Fibroblast of skin of back (primary cell): ENCODE measurements at regions not wholly inside any gene's neighbourhood (a gene's known extent, or its start where the extent isn't known, plus 50 kb on each side); places are given as distances from the start of the nearest gene placed in this dataset.

ENCODE experiments used
- DNase-seq: peaks from one replicate; pipeline ENCODE4 v3.0.0-alpha.2; 2013

GRCh38 chr14:65225299-65226159 lies 123.2 kb upstream of the MAX start:
- DNase-seq: no peak

- no peak for DNase-seq
Observed at GRCh38 chr14:65226824-65227604, 124.7 kb upstream of the MAX start.

- DNase-seq: no peak
Observed at GRCh38 chr14:65228436-65228835, 126.1 kb upstream of the MAX start.

DNA sequence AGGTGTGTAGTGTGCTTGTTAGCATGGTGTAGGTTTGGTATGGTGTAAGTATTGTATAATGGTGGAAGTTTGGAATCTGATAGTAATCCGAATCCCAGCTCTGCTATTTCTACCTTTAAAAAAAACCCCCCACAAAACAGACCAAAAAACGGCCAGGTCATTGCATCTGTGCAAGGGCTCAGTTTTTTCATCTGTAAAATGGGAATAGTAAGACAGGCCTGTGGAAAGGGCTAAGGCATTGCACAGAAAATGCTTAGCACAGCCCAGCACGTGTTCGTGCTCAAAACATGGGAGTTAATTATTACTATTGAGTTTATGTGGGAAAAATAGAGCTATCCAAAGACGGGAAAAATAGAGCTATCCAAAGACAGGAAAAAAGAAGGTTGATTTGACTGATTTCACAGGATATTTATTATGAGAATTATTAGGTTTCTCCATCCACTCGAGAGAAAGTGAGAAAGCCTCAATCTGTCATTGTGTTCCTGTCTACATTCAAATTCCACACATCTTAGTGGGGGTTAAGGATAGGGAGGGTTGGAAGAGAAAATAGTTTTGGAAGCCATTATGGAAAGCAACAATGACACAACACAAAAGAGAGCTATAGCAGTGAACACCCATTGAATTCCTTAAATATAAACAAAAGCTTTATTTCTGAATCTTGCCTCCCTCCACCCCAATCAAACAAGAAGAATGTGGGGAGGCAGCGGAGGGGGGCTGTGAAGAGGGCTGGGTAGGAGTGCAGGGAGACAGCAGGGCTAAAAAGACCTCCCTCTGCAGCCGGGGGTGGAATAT lies 126.8 kb upstream of the MAX start:
- DNase-seq: no peak

DNA sequence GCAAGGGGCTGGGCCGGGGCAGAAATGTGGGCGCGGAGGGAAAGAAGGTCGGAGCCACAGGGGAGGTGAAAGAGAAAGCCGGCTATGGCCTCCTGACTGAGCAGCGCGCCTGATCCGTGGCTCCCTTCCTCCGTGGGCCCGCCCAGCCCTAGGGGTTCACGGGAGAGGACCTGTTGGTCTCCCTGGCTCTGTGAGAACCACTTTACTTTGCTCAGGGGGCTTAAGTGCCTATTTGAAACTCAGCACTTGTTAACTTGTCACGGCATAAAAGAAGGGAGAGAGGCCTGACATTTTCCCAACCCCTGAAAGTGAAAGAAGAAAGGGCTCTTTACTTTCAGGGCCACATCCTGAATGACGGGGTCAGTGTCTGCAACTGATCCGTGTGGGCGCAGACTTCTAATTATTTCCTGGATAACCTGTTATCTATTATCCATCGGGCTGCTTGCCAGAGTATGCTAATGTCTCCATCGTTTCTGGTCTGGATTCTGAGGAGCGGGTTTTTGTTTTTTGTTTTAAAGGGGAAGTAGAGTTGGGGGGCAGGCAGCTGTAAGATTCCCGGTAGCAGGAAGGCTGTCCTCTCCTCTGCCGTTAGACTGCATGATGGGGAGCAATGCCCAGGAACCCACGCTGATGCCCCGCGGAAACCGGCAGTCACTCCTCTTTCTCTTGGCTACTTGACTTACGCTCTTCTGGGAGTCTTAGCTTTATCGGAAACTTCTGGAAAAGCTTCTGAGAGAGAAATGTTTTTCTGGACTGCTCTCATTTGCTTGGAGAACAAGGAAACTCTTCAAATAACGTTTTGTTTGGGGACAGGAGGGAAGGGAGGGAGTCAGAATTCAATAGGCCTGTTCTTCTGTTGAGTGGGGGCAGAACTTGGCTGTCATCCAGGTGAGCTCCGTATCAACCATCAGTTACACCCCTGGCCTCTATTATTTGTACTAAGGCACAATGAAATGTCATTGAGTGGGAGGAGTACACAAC lies 127.7 kb upstream of the MAX start:
- DNase-seq: peak; percentile 42

DNA sequence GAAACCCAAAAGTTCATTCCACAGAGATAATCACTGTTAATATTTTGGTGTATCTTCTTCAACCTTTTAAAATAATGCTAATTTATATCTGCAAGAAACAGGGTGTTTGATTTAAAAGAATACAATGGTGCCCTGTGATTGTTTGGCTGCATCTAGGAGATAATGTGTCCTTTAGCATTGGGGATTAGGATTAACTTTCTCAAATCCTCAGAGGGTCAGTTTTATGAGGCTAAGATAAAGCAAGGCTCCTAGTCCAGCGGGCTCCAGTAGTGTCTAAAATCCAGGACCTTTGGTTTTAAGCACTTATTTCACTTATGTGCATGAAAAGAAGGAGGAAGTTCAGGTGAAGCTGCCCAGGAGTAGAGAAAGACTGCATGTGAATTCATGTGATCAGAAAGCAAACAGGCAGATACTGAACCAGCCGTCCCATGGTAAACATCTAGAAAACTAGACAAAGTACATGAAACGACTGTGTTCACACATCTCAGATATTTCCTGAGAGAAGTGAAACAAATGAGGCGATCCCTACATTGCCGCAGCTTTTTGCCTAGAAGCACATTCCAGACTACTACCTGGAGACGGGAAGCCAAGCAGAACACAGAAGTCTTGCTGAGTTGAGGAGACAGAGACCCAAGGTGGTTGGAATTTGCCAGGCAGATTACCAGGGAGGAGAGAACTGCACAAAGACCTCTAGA lies 129.1 kb upstream of the MAX start:
- no peak for DNase-seq

- DNase-seq: no peak
Observed at GRCh38 chr14:65234752-65235361, 132.5 kb upstream of the MAX start.

DNA sequence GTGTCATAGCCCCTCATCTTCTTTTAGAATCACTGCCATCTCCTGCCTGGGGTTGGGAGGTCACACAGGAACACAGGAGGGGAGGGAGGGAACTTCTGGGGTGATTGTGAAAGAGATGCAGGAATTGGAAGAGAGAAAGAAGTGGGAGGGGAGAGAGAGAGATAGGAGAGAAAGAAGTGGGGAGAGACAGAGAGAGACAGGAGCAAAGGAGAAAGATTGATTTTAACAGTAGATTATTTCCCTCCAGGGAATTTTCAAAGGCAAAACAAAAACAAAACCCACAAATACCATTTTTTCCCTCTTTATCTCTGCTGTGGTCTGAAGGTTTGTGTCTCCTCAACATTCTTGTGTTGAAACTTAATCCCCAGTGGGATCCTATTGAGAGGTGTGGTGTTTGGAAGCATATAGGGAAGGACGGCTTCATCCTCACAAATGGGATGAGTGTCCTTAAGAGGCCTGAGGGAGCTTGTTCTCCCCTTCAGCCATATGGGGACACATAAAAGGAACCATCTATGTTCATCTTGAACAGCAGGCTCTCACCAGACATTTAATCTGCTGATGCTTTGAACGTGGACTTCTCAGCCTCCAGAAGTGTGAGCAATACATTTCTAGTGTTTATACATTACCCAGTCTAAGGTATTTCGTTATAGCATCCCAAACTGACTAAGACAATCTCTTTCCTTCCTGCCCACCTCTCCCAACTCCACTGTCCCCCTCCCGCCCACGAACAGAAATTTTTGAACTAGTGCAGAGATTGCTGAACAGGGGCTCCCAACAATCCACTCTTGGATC lies 134.9 kb upstream of the MAX start:
- peak; percentile 57 for DNase-seq

GRCh38 chr14:65237941-65238340 lies 135.6 kb upstream of the MAX start:
- no peak for DNase-seq

GRCh38 chr14:65238456-65238855 lies 136.1 kb upstream of the MAX start:
- DNase-seq: peak; percentile 87

DNA sequence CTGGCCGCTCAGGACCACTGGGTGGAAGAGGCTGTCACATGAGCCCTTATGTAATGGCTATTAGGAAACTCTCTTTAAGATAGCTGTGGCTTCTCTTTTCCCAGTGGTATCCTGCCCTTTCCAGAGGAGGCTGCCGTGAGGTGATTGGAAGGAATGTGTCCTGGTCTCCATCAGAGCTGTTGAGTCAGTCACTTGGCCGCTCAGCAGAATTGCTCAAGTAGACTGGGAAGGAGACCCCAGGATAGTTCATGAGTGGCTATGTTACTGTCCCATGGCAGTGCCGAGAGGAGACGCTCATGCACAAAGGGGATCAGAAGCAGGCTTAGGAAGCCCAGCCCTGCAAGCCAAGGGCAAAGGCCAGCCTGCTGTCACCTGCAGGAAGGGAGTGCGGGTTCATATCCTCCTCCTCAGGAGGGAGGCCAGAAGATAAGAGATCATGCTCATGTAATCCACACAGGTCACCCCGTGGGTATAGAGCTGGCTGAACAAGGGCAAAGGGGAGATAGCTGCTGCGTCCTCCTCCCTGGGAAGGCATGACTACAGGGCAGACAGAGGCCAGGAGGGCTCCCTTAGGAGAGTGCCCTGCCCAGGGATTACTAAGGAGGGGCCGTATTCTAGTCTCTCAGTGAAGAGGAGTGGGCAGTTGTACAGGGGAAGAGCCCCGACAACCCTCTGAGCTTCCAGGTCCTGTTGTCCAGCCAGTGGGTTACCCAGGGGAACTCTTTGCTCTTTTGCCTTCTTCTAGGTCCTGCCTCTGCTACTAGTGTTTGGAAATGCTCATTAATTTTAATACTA lies 137.0 kb upstream of the MAX start:
- DNase-seq: peak; percentile 70

DNA sequence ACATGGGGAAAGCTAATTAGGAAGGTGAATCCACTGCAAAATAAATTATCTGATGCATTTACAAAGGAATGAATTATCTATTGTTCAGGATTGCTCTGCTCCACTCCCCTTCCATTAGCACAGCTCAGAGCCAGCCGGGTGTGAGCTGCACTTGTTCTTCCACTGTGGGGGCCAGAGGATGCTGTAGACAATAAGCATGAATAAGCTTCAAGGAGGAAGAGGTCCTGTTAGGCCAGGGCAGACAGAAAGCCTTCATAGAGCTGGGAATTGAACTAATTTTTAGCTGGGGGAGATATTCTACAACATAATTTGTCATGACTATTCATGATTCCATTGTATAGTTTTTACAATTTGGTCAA lies 137.6 kb upstream of the MAX start:
- DNase-seq: no peak

GRCh38 chr14:65241125-65241752 lies 138.9 kb upstream of the MAX start:
- no peak for DNase-seq

- DNase-seq: no peak
Observed at GRCh38 chr14:65242732-65243134, 140.4 kb upstream of the MAX start.

DNA sequence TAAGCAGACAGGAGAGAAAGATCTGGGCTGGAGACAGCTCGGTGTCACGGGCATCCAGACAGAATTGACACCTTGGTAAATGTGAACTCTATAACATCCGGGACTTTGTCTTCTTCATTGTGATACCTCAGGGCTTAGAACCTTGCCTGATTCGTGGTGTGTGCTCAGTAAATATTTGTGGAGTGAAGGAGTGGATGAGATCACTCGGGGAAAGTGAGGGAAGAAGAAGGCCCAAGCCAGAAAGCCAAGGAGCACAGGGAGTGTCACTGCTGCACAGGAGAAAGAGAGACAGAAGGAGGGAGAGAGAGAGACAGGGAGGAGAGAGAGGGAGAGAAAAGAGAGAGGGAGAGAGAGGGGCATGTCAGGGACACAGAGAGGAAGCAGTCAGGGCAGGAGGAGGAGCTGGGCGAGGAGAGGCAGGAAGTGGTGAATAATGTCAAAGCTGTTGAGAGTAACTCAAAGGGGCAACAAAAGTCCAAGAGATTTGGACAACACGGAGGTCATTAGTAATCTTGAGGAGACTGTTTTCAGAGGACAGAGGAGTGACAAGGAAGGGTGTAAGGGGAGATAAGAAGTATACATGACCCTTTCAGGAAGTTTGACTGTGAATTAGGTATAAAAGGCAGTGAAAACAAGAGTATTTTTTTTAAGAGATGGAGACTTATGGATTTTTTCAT lies 141.6 kb upstream of the MAX start:
- peak; percentile 53 for DNase-seq

DNA sequence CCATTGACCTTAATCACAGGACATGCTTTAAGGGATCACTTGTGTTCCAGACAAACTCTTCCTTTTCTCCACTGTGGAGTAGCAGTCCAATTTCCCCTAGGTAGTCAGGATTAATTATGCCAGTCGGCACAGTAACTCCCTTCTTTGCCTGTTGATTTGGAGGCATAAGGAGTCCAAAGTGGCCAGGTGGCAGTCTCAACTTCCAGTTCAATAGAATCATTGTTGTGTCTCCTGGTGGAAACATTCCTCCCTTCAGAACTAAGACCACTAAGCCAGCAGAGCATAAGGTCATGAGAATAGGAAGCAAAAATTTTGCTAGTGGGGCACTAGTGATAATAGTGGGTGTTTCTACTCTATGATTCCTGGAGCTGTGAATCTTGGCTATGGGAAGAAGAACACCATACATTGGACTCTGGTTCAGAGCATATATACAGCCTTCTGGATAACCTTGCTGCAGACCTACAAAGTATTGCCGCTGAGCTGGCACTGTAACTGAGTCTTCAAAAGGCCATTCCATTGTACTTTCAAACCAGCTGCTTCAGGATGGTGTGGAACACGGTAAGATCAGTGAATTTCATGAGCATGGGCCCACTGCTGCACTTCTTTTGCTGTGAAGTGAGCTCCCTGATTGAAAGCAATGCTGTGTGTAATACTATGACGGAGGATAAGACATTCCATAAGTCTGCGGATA lies 147.3 kb upstream of the MAX start:
- no peak for DNase-seq

- no peak for DNase-seq
Observed at GRCh38 chr14:65250162-65250495, 147.8 kb upstream of the MAX start.
